Stimulated activated effector memory CD8-positive, alpha-beta T cell treated with anti-CD3 and anti-CD28 coated beads, Interleukin-12 subunit alpha, Interleukin-12 subunit beta, amount 100 ng/mL, for 72 hours (primary cell): ENCODE measurements at regions not wholly inside any gene's neighbourhood (a gene's known extent, or its start where the extent isn't known, plus 50 kb on each side); places are given as distances from the start of the nearest gene placed in this dataset.

Source experiments
- ATAC-seq: fragments of 150-1000 bp; cut with Tn5 transposase; 2 replicates; pipeline ENCODE4 v1.10.0; 2021
- DNase-seq, 2 donors: peaks; one replicate each; pipeline ENCODE4 v3.0.0; 2021 to 2022; ENCODE audit warnings: low spot score in 2 of 2
- H3K27ac Mint-ChIP-seq: one replicate; pipeline ENCODE4 v1.8.0; 2022; ENCODE audit warnings: mild to moderate bottlenecking, mixed read lengths
- H3K36me3 Mint-ChIP-seq: one replicate; pipeline ENCODE4 v1.8.0; 2022; ENCODE audit warnings: mild to moderate bottlenecking, mixed read lengths
- H3K4me1 Mint-ChIP-seq: one replicate; pipeline ENCODE4 v1.8.0; 2022; ENCODE audit warnings: mixed read lengths
- H3K4me3 Mint-ChIP-seq: one replicate; pipeline ENCODE4 v1.8.0; 2022; ENCODE audit warnings: mild to moderate bottlenecking, mixed read lengths
- H3K9me3 Mint-ChIP-seq: one replicate; pipeline ENCODE4 v1.8.0; 2022; ENCODE audit warnings: mixed read lengths

- H3K27ac Mint-ChIP-seq, result no peak overlapping the region
These were observed 201.2 kb downstream of the MTRR start for GRCh38 chr5:8070138-8070537.

GRCh38 chr5:8079056-8079455 is 210.1 kb downstream of the MTRR start:
- no peak for DNase-seq
- Mint-ChIP-seq H3K4me3 (no peak overlapping the region), H3K4me1 (no peaks in the 10 kb centered on the region), H3K27ac (no peak overlapping the region), H3K36me3 (no peaks in the 10 kb centered on the region), H3K9me3 (peaks cover 5% of the 10 kb centered on the region)
- no peak for ATAC-seq

More at GRCh38 chr5:8070138-8070537, 201.2 kb downstream of the MTRR start:
- H3K4me3 Mint-ChIP-seq, result no peak overlapping the region
- no peaks in the 10 kb centered on the region for H3K36me3 Mint-ChIP-seq
- no peaks in the 10 kb centered on the region for H3K4me1 Mint-ChIP-seq
- ATAC-seq, result no peak
- peaks cover under 1% of the 10 kb centered on the region for H3K9me3 Mint-ChIP-seq
- DNase-seq, result no peak

GRCh38 chr5:8081179-8081578 is 212.2 kb downstream of the MTRR start:
- Mint-ChIP-seq H3K4me1 (no peaks in the 10 kb centered on the region), H3K27ac (no peak overlapping the region), H3K36me3 (no peaks in the 10 kb centered on the region), H3K4me3 (no peak overlapping the region), H3K9me3 (peaks cover 5% of the 10 kb centered on the region)
- DNase-seq, result no peak
- no peak for ATAC-seq

GRCh38 chr5:8093669-8094068 is 224.7 kb downstream of the MTRR start:
- H3K36me3 Mint-ChIP-seq, result no peaks in the 10 kb centered on the region
- H3K9me3 Mint-ChIP-seq, result peaks cover 20% of the 10 kb centered on the region
- H3K4me3 Mint-ChIP-seq, result no peak overlapping the region
- DNase-seq (no peak), ATAC-seq (no peak)
- H3K4me1 Mint-ChIP-seq, result no peaks in the 10 kb centered on the region
- no peak overlapping the region for H3K27ac Mint-ChIP-seq

GRCh38 chr5:8094304-8094703 is 225.4 kb downstream of the MTRR start:
- Mint-ChIP-seq H3K9me3 (peaks cover 20% of the 10 kb centered on the region), H3K4me1 (no peaks in the 10 kb centered on the region), H3K36me3 (no peaks in the 10 kb centered on the region), H3K4me3 (no peak overlapping the region), H3K27ac (no peak overlapping the region)
- DNase-seq (no peak), ATAC-seq (no peak)

- DNase-seq (no peak), ATAC-seq (no peak)
- Mint-ChIP-seq H3K9me3 (peaks cover 5% of the 10 kb centered on the region), H3K27ac (no peak overlapping the region), H3K4me3 (no peak overlapping the region), H3K36me3 (no peaks in the 10 kb centered on the region), H3K4me1 (no peaks in the 10 kb centered on the region)
These were observed 228.2 kb downstream of the MTRR start for GRCh38 chr5:8097146-8097545.

- no peaks in the 10 kb centered on the region for H3K4me1 Mint-ChIP-seq
- no peak for DNase-seq
- no peak overlapping the region for H3K27ac Mint-ChIP-seq
- H3K4me3 Mint-ChIP-seq, result no peak overlapping the region
- ATAC-seq, result no peak
- H3K9me3 Mint-ChIP-seq, result peaks cover 4% of the 10 kb centered on the region
- no peaks in the 10 kb centered on the region for H3K36me3 Mint-ChIP-seq
These were observed 229.1 kb downstream of the MTRR start for GRCh38 chr5:8098081-8098480.

GRCh38 chr5:8102714-8103113 is 233.8 kb downstream of the MTRR start:
- H3K36me3 Mint-ChIP-seq, result no peaks in the 10 kb centered on the region
- H3K9me3 Mint-ChIP-seq, result peaks cover 2% of the 10 kb centered on the region
- H3K4me1 Mint-ChIP-seq, result no peaks in the 10 kb centered on the region
- H3K4me3 Mint-ChIP-seq, result no peak overlapping the region
- no peak for ATAC-seq
- no peak for DNase-seq
- H3K27ac Mint-ChIP-seq, result no peak overlapping the region

GRCh38 chr5:8114597-8115266 is 245.8 kb downstream of the MTRR start:
- H3K4me3 Mint-ChIP-seq, result no peak overlapping the region
- no peak overlapping the region for H3K27ac Mint-ChIP-seq
- ATAC-seq (no peak), DNase-seq (no peak)
- peaks cover 3% of the 10 kb centered on the region for H3K9me3 Mint-ChIP-seq
- H3K36me3 Mint-ChIP-seq, result no peaks in the 10 kb centered on the region
- no peaks in the 10 kb centered on the region for H3K4me1 Mint-ChIP-seq

- Mint-ChIP-seq H3K4me3 (no peak overlapping the region), H3K27ac (no peak overlapping the region), H3K9me3 (peaks cover 11% of the 10 kb centered on the region), H3K4me1 (no peaks in the 10 kb centered on the region), H3K36me3 (no peaks in the 10 kb centered on the region)
- DNase-seq (no peak), ATAC-seq (no peak)
These were observed 254.6 kb downstream of the MTRR start for GRCh38 chr5:8123559-8123958.

- H3K4me1 Mint-ChIP-seq, result no peaks in the 10 kb centered on the region
- DNase-seq, result no peak
- peaks cover 2% of the 10 kb centered on the region for H3K9me3 Mint-ChIP-seq
- H3K27ac Mint-ChIP-seq, result no peak overlapping the region
- H3K4me3 Mint-ChIP-seq, result no peak overlapping the region
- H3K36me3 Mint-ChIP-seq, result no peaks in the 10 kb centered on the region
- no peak for ATAC-seq
These were observed 265.7 kb downstream of the MTRR start for GRCh38 chr5:8134609-8135008.

GRCh38 chr5:8135742-8136141 is 266.8 kb downstream of the MTRR start:
- no peak overlapping the region for H3K4me3 Mint-ChIP-seq
- no peaks in the 10 kb centered on the region for H3K36me3 Mint-ChIP-seq
- peaks cover 6% of the 10 kb centered on the region for H3K9me3 Mint-ChIP-seq
- DNase-seq, result no peak
- no peaks in the 10 kb centered on the region for H3K4me1 Mint-ChIP-seq
- no peak for ATAC-seq
- no peak overlapping the region for H3K27ac Mint-ChIP-seq

GRCh38 chr5:8136271-8136670 is 267.3 kb downstream of the MTRR start:
- Mint-ChIP-seq H3K9me3 (peaks cover 6% of the 10 kb centered on the region), H3K27ac (no peak overlapping the region), H3K4me3 (no peak overlapping the region), H3K36me3 (no peaks in the 10 kb centered on the region), H3K4me1 (no peaks in the 10 kb centered on the region)
- DNase-seq, result no peak
- ATAC-seq, result no peak

GRCh38 chr5:8137941-8138550 is 269.1 kb downstream of the MTRR start:
- no peaks in the 10 kb centered on the region for H3K4me1 Mint-ChIP-seq
- peaks cover 3% of the 10 kb centered on the region for H3K9me3 Mint-ChIP-seq
- no peak for DNase-seq
- ATAC-seq, result no peak
- no peaks in the 10 kb centered on the region for H3K36me3 Mint-ChIP-seq
- no peak overlapping the region for H3K27ac Mint-ChIP-seq
- no peak overlapping the region for H3K4me3 Mint-ChIP-seq

GRCh38 chr5:8138884-8139283 is 269.9 kb downstream of the MTRR start:
- Mint-ChIP-seq H3K4me3 (no peak overlapping the region), H3K4me1 (no peaks in the 10 kb centered on the region), H3K27ac (no peak overlapping the region), H3K9me3 (peaks cover 3% of the 10 kb centered on the region), H3K36me3 (no peaks in the 10 kb centered on the region)
- DNase-seq (no peak), ATAC-seq (no peak)

GRCh38 chr5:8150791-8151190 is 281.8 kb downstream of the MTRR start:
- Mint-ChIP-seq H3K27ac (no peak overlapping the region), H3K36me3 (no peaks in the 10 kb centered on the region), H3K4me3 (no peak overlapping the region), H3K4me1 (no peaks in the 10 kb centered on the region), H3K9me3 (peaks cover 3% of the 10 kb centered on the region)
- DNase-seq (no peak), ATAC-seq (no peak)
